ENCODE measurements at regions not wholly inside any gene's neighbourhood (a gene's known extent, or its start where the extent isn't known, plus 50 kb on each side); places are given as distances from the start of the nearest gene placed in this dataset.

- TF ChIP-seq GATA3 (IDR thresholded peaks at IDR 0.05; ENCODE audit: low read depth, low read length) (no peak), GATA2 (IDR thresholded peaks at IDR 0.05; ENCODE audit: low read depth, low read length) (no peak)
Observed at GRCh38 chr5:60263346-60263745, 369.8 kb upstream of the PDE4D start.

All from SH-SY5Y (cell line).